Astrocyte (in vitro differentiated cells and primary cell): ENCODE measurements at regions not wholly inside any gene's neighbourhood (a gene's known extent, or its start where the extent isn't known, plus 50 kb on each side); places are given as distances from the start of the nearest gene placed in this dataset.
A peak's percentile ranks its signal among the peaks of the same experiment; 100 is the strongest.

ENCODE experiments used
- DNase-seq: peaks from one replicate; pipeline ENCODE4 v3.0.0-alpha.2; 2010; ENCODE audit warnings: low read depth
- FAIRE-seq: peaks from 2 replicates; lab custom pipeline; 2011; peaks lifted over from hg19 to GRCh38; lab: Jason Lieb, UNC
- H2AFZ ChIP-seq: 2 replicates; pipeline ENCODE4 v1.6.0; 2012; ENCODE audit warnings: low read depth, low read length, inconsistent platforms
- H3K27ac ChIP-seq: 2 replicates; pipeline ENCODE4 v1.5.1; 2011; ENCODE audit warnings: low read depth, low read length, inconsistent platforms
- H3K27me3 ChIP-seq: 2 replicates; pipeline ENCODE4 v1.6.0; 2011; ENCODE audit warnings: low read length, inconsistent platforms; ENCODE audit not compliant: insufficient read depth
- H3K36me3 ChIP-seq: 2 replicates; pipeline ENCODE4 v1.5.1; 2011; ENCODE audit warnings: low read length, inconsistent platforms; ENCODE audit not compliant: insufficient read depth
- H3K4me1 ChIP-seq: 2 replicates; pipeline ENCODE4 v1.5.1; 2011; ENCODE audit warnings: low read length, inconsistent platforms; ENCODE audit not compliant: insufficient read depth
- H3K4me2 ChIP-seq: 2 replicates; pipeline ENCODE4 v1.6.0; 2012; ENCODE audit warnings: low read length, inconsistent platforms
- H3K4me3 ChIP-seq: 2 replicates; pipeline ENCODE4 v1.5.1; 2011; ENCODE audit warnings: low read depth, mild to moderate bottlenecking, low read length, inconsistent platforms; ENCODE audit not compliant: insufficient read depth
- H3K79me2 ChIP-seq: 2 replicates; pipeline ENCODE4 v1.6.0; 2012; ENCODE audit warnings: mild to moderate bottlenecking, low read length, inconsistent platforms; ENCODE audit not compliant: insufficient read depth
- H3K9ac ChIP-seq: 2 replicates; pipeline ENCODE4 v1.6.0; 2012; ENCODE audit warnings: mild to moderate bottlenecking, low read length, inconsistent platforms
- H3K9me3 ChIP-seq: 2 replicates; pipeline ENCODE4 v1.5.1; 2012; ENCODE audit warnings: low read depth, mild to moderate bottlenecking, low read length, inconsistent platforms; ENCODE audit not compliant: insufficient read depth
- H4K20me1 ChIP-seq: 2 replicates; pipeline ENCODE4 v1.6.0; 2012; ENCODE audit warnings: low read length, inconsistent platforms; ENCODE audit not compliant: insufficient read depth
- H3K27ac Mint-ChIP-seq: one replicate; pipeline ENCODE4 v1.8.0; 2021; ENCODE audit warnings: mild to moderate bottlenecking, mixed read lengths; ENCODE audit not compliant: unreplicated experiment
- H3K27me3 Mint-ChIP-seq: one replicate; pipeline ENCODE4 v1.8.0; 2021; ENCODE audit warnings: low read depth, mixed read lengths; ENCODE audit not compliant: unreplicated experiment
- H3K36me3 Mint-ChIP-seq: one replicate; pipeline ENCODE4 v1.8.0; 2021; ENCODE audit warnings: low read depth, mixed read lengths; ENCODE audit not compliant: unreplicated experiment
- H3K4me1 Mint-ChIP-seq: one replicate; pipeline ENCODE4 v1.8.0; 2021; ENCODE audit warnings: low read depth, mixed read lengths; ENCODE audit not compliant: unreplicated experiment
- H3K4me3 Mint-ChIP-seq: one replicate; pipeline ENCODE4 v1.8.0; 2021; ENCODE audit warnings: mild to moderate bottlenecking, moderate library complexity, mixed read lengths; ENCODE audit not compliant: unreplicated experiment
- H3K9me3 Mint-ChIP-seq: one replicate; pipeline ENCODE4 v1.8.0; 2021; ENCODE audit warnings: mild to moderate bottlenecking, mixed read lengths; ENCODE audit not compliant: unreplicated experiment
- CTCF ChIP-seq: IDR thresholded peaks from 2 replicates; pipeline ENCODE4 v1.5.1; 2011; ENCODE audit warnings: low read depth, mild to moderate bottlenecking, inconsistent platforms, low read length, moderate library complexity; ENCODE audit not compliant: insufficient read depth
- EZH2 ChIP-seq: IDR thresholded peaks from 2 replicates; pipeline ENCODE4 v1.6.1; 2012; ENCODE audit warnings: mild to moderate bottlenecking, low read length, inconsistent platforms; ENCODE audit not compliant: insufficient read depth

DNA sequence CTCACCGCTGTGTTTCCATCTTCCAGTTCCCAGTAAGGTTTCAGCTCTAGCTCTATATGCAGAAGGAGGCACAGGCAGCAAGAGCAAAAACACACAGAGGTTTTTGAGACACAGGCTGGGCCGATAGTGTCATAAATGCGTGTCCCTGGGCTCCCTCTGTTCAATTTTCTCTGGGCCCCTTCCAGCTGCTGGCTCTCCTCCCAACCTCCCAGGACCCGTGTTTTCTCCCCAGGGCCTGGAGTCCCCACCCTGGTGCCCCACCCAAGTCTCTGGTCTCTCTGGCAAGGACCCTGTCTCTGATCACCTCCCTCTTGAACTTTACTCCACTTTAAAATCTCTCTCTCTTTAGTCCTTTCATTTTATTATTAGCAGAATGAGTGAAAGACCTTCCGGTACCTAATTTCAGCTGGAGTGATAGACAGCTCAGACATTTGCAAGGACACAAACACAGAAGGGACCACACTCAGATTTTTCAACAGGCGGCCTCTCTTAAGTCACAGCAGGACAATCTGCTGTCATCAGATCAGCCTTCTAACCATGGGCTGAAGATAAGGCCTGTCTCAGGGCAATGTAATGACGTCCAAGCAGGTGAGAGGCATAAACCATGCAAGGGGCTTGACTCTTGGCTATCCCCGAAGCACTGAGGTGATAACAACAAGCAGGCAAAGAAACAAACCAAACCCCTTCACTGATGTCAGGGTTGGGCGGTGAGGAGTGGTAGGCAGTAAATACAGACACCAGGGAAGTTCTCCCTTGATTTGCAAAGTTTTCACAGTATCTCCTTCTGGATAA is 190.0 kb upstream of the IRS2 start:
- no peaks in the 10 kb centered on the region for H3K36me3 Mint-ChIP-seq
- H3K27me3 ChIP-seq = no peaks in the 10 kb centered on the region
- no peak overlapping the region for H3K4me2 ChIP-seq
- H3K27ac Mint-ChIP-seq = no peak overlapping the region
- DNase-seq = no peak
- FAIRE-seq = no peak
- peaks cover 11% of the 10 kb centered on the region for H3K27me3 Mint-ChIP-seq
- H3K4me3 ChIP-seq = no peak overlapping the region
- H3K4me1 Mint-ChIP-seq = no peaks in the 10 kb centered on the region
- H4K20me1 ChIP-seq = no peaks in the 10 kb centered on the region
- no peak overlapping the region for H3K27ac ChIP-seq
- H3K9me3 Mint-ChIP-seq = no peaks in the 10 kb centered on the region
- no peak overlapping the region for H2AFZ ChIP-seq
- no peaks in the 10 kb centered on the region for H3K79me2 ChIP-seq
- H3K9me3 ChIP-seq = no peaks in the 10 kb centered on the region
- H3K36me3 ChIP-seq = no peaks in the 10 kb centered on the region
- TF ChIP-seq EZH2 (no peak), CTCF (no peak)
- no peak overlapping the region for H3K4me3 Mint-ChIP-seq
- no peak overlapping the region for H3K9ac ChIP-seq
- H3K4me1 ChIP-seq = no peaks in the 10 kb centered on the region

GRCh38 chr13:109974354-109974753 is 188.0 kb upstream of the IRS2 start:
- no peaks in the 10 kb centered on the region for H4K20me1 ChIP-seq
- Mint-ChIP-seq H3K27ac (no peak overlapping the region), H3K4me3 (no peak overlapping the region), H3K4me1 (no peaks in the 10 kb centered on the region), H3K9me3 (peaks cover 13% of the 10 kb centered on the region), H3K36me3 (peaks cover 4% of the 10 kb centered on the region), H3K27me3 (peaks cover 11% of the 10 kb centered on the region)
- no peak overlapping the region for H3K27ac ChIP-seq
- no peak overlapping the region for H3K9ac ChIP-seq
- no peak overlapping the region for H3K4me2 ChIP-seq
- H3K4me3 ChIP-seq = no peak overlapping the region
- FAIRE-seq (no peak), DNase-seq (peak; percentile 18)
- no peaks in the 10 kb centered on the region for H3K36me3 ChIP-seq
- no peak overlapping the region for H2AFZ ChIP-seq
- TF ChIP-seq CTCF = no peak
- TF ChIP-seq EZH2 = no peak
- H3K9me3 ChIP-seq = no peaks in the 10 kb centered on the region
- H3K79me2 ChIP-seq = no peaks in the 10 kb centered on the region
- no peaks in the 10 kb centered on the region for H3K4me1 ChIP-seq
- H3K27me3 ChIP-seq = no peaks in the 10 kb centered on the region

- Mint-ChIP-seq H3K27ac (no peak overlapping the region), H3K9me3 (peaks cover 17% of the 10 kb centered on the region), H3K36me3 (peaks cover 4% of the 10 kb centered on the region), H3K4me1 (no peaks in the 10 kb centered on the region), H3K4me3 (no peak overlapping the region), H3K27me3 (peaks cover 18% of the 10 kb centered on the region)
- Histone ChIP-seq H3K9me3 (no peaks in the 10 kb centered on the region), H3K36me3 (no peaks in the 10 kb centered on the region), H4K20me1 (no peaks in the 10 kb centered on the region), H3K4me2 (no peak overlapping the region), H3K27ac (no peak overlapping the region), H3K4me3 (no peak overlapping the region), H3K27me3 (peaks cover 2% of the 10 kb centered on the region), H3K4me1 (no peaks in the 10 kb centered on the region), H2AFZ (no peak overlapping the region), H3K9ac (no peak overlapping the region), H3K79me2 (no peaks in the 10 kb centered on the region)
- TF ChIP-seq EZH2 (no peak), CTCF (no peak)
- no peak for DNase-seq
- no peak for FAIRE-seq
Observed at GRCh38 chr13:109973279-109973678, 186.9 kb upstream of the IRS2 start.
